Sigmoid colon (tissue), 4 donors: ENCODE measurements at regions not wholly inside any gene's neighbourhood (a gene's known extent, or its start where the extent isn't known, plus 50 kb on each side); places are given as distances from the start of the nearest gene placed in this dataset.

Experiments
- CTCF ChIP-seq, 4 experiments: fragments of 450-650 bp in 3 of 4; fragments of 200-600 bp in 1 of 4; IDR thresholded peaks; one replicate each; pipeline ENCODE4 v1.5.1; 2016 to 2019; ENCODE audit warnings: antibody characterized with exemption in 4 of 4, mild to moderate bottlenecking in 3 of 4, moderate library complexity in 2 of 4
- POLR2AphosphoS5 ChIP-seq, 4 donors: sonication (generic); formaldehyde crosslinking; IDR thresholded peaks; one replicate each; pipeline ENCODE4 v1.6.1; 2017; ENCODE audit warnings: antibody characterized with exemption in 4 of 4

- TF ChIP-seq CTCF (IDR thresholded peaks at IDR 0.05) (no peak), POLR2AphosphoS5 (IDR thresholded peaks at IDR 0.05) (no peak)
These were observed 154.7 kb upstream of the CNTNAP5 start for GRCh38 chr2:123870206-123870880.
